SK-N-SH (cell line): ENCODE measurements at regions not wholly inside any gene's neighbourhood (a gene's known extent, or its start where the extent isn't known, plus 50 kb on each side); places are given as distances from the start of the nearest gene placed in this dataset.

Source experiments
- CTCF ChIA-PET: fragments of 300-600, 350-600 bp; formaldehyde crosslinking; extraction: SDS; loops from one replicate; lab custom pipeline; 2021; lab: Yijun Ruan, JAX
- POLR2A ChIA-PET: fragments of 350-600 bp; sonication (Branson Sonifier 250); formaldehyde crosslinking; extraction: SDS; loops from one replicate; lab custom pipeline; 2020; ENCODE audit warnings: antibody characterized with exemption, inconsistent platforms; lab: Yijun Ruan, JAX
- DNase-seq: peaks from one replicate; pipeline ENCODE4 v3.0.0; 2012
- H2AFZ ChIP-seq: fragments of 200-600 bp; sonication (generic); 2 replicates; pipeline ENCODE4 v1.8.1; 2016; ENCODE audit warnings: antibody characterized with exemption, mild to moderate bottlenecking, low read depth
- H3F3A ChIP-seq: fragments of 200-600 bp; sonication (generic); replicated peaks from 2 replicates; pipeline ENCODE3; 2016; ENCODE audit warnings: antibody characterized with exemption, mild to moderate bottlenecking; ENCODE audit not compliant: insufficient read depth
- H3K27ac ChIP-seq, 2 experiments: fragments of 200-500 bp in 1 of 2; fragments of 200-600 bp in 1 of 2; sonication (Bioruptor generic) in 1 of 2; sonication (generic), shearing (Covaris generic) in 1 of 2; 2 replicates each; pipeline versions ENCODE4 v1.5.1 to v1.6.1; 2014 to 2016; ENCODE audit warnings: low read depth in 2 of 2, inconsistent platforms in 1 of 2, low read length in 1 of 2, mild to moderate bottlenecking in 1 of 2, mixed read lengths in 1 of 2
- H3K27me3 ChIP-seq: fragments of 200-600 bp; sonication (generic), shearing (Covaris generic); 2 replicates; pipeline ENCODE4 v1.6.1; 2016; ENCODE audit warnings: mixed run types; ENCODE audit not compliant: insufficient read depth
- H3K36me3 ChIP-seq, 2 experiments: fragments of 200-500 bp in 1 of 2; fragments of 200-600 bp in 1 of 2; sonication (Bioruptor generic) in 1 of 2; sonication (generic) in 1 of 2; replicated peaks in 1 of 2; 2 replicates each; pipeline versions ENCODE3 to v1.5.1; 2014 to 2016; ENCODE audit warnings: low read length in 1 of 2, mild to moderate bottlenecking in 1 of 2; ENCODE audit not compliant: insufficient read depth in 2 of 2, control insufficient read depth in 1 of 2
- H3K4me1 ChIP-seq, 2 experiments: fragments of 200-500 bp in 1 of 2; fragments of 200-600 bp in 1 of 2; sonication (Bioruptor generic) in 1 of 2; sonication (generic), shearing (Covaris generic) in 1 of 2; 2 replicates each; pipeline versions ENCODE4 v1.5.1 to v1.6.1; 2014 to 2016; ENCODE audit warnings: low read depth in 1 of 2, low read length in 1 of 2, mixed run types in 1 of 2; ENCODE audit not compliant: insufficient read depth in 2 of 2, control insufficient read depth in 1 of 2
- H3K4me2 ChIP-seq: fragments of 200-600 bp; sonication (generic), shearing (Covaris generic); 2 replicates; pipeline ENCODE4 v1.6.1; 2017; ENCODE audit warnings: mixed run types
- H3K4me3 ChIP-seq, 2 experiments: fragments of 200-500 bp in 1 of 2; fragments of 200-600 bp in 1 of 2; sonication (Bioruptor generic) in 1 of 2; sonication (generic), shearing (Covaris generic) in 1 of 2; 2 replicates each; pipeline versions ENCODE4 v1.5.1 to v1.8.1; 2014 to 2016; ENCODE audit warnings: low read depth in 2 of 2, inconsistent platforms in 1 of 2, low read length in 1 of 2, mild to moderate bottlenecking in 1 of 2, mixed read lengths in 1 of 2, moderate library complexity in 1 of 2
- H3K79me2 ChIP-seq: fragments of 200-600 bp; sonication (generic); 2 replicates; pipeline ENCODE4 v1.8.1; 2017; ENCODE audit warnings: mild to moderate bottlenecking; ENCODE audit not compliant: insufficient read depth
- H3K9ac ChIP-seq: fragments of 200-600 bp; sonication (generic); 2 replicates; pipeline ENCODE4 v1.6.1; 2017; ENCODE audit warnings: mixed run types
- H3K9me2 ChIP-seq: fragments of 200-600 bp; sonication (generic); 2 replicates; pipeline ENCODE4 v1.6.1; 2017; ENCODE audit warnings: mixed run types
- H3K9me3 ChIP-seq: fragments of 200-600 bp; sonication (generic); 2 replicates; pipeline ENCODE4 v1.6.1; 2017; ENCODE audit warnings: mixed run types, mild to moderate bottlenecking, moderate library complexity
- H4K20me1 ChIP-seq: fragments of 200-600 bp; sonication (generic); 2 replicates; pipeline ENCODE4 v1.6.1; 2017; ENCODE audit warnings: mild to moderate bottlenecking, mixed run types; ENCODE audit not compliant: insufficient read depth
- EZH2phosphoT487 ChIP-seq: fragments of 200-600 bp; sonication (generic); IDR thresholded peaks from 2 replicates; pipeline ENCODE4 v1.6.1; 2017; ENCODE audit warnings: low read depth, mixed run types, mild to moderate bottlenecking, antibody characterized with exemption, moderate library complexity, borderline replicate concordance
- FOSL2 ChIP-seq: IDR thresholded peaks from 2 replicates; pipeline ENCODE4 v1.4.0; 2012; ENCODE audit warnings: low read depth, mild to moderate bottlenecking, moderate library complexity, borderline replicate concordance
- FOXJ3 ChIP-seq: sonication (generic); formaldehyde crosslinking; IDR thresholded peaks from 2 replicates; pipeline ENCODE4 v1.5.1; 2020; ENCODE audit warnings: mild to moderate bottlenecking, missing genetic modification reagents
- FOXM1 ChIP-seq: IDR thresholded peaks from 2 replicates; pipeline ENCODE4 v1.4.0; 2012; ENCODE audit warnings: low read depth, mild to moderate bottlenecking
- GABPA ChIP-seq: IDR thresholded peaks from 2 replicates; pipeline ENCODE4 v1.4.0; 2012; ENCODE audit warnings: low read depth, mild to moderate bottlenecking
- GATA2 ChIP-seq: sonication (generic); formaldehyde crosslinking; IDR thresholded peaks from 2 replicates; pipeline ENCODE4 v1.5.0; 2020; ENCODE audit warnings: mild to moderate bottlenecking, missing genetic modification reagents
- JUND ChIP-seq: IDR thresholded peaks from 2 replicates; pipeline ENCODE4 v1.4.0; 2012
- MEF2A ChIP-seq: IDR thresholded peaks from 2 replicates; pipeline ENCODE4 v1.4.0; 2012; ENCODE audit warnings: low read depth, borderline replicate concordance
- MXI1 ChIP-seq: IDR thresholded peaks from 2 replicates; pipeline ENCODE4 v1.6.1; 2012; ENCODE audit warnings: mild to moderate bottlenecking, low read depth, low read length, improper control_type of control experiment
- NFIC ChIP-seq: IDR thresholded peaks from 2 replicates; pipeline ENCODE4 v1.4.0; 2012; ENCODE audit warnings: borderline replicate concordance
- NRF1 ChIP-seq: IDR thresholded peaks from 2 replicates; pipeline ENCODE4 v1.6.1; 2012; ENCODE audit warnings: low read depth, mild to moderate bottlenecking, low read length
- RAD21 ChIP-seq: IDR thresholded peaks from 2 replicates; pipeline ENCODE4 v1.6.1; 2012; ENCODE audit warnings: mild to moderate bottlenecking, low read length
- RCOR1 ChIP-seq: fragments of 150-350 bp; IDR thresholded peaks from 2 replicates; pipeline ENCODE4 v1.6.1; 2017; ENCODE audit warnings: antibody characterized with exemption, low read length
- REST ChIP-seq: IDR thresholded peaks from 2 replicates; pipeline ENCODE4 v1.6.1; 2012; ENCODE audit warnings: mild to moderate bottlenecking, low read depth, low read length, moderate library complexity
- RXRA ChIP-seq: IDR thresholded peaks from 2 replicates; pipeline ENCODE4 v1.4.0; 2012; ENCODE audit warnings: low read depth, mild to moderate bottlenecking, borderline replicate concordance
- SMC3 ChIP-seq: IDR thresholded peaks from 2 replicates; pipeline ENCODE4 v1.6.1; 2012; ENCODE audit warnings: low read depth, low read length, improper control_type of control experiment
- WGBS: methylation state at CpG from one replicate; pipeline ENCODE4 v1.1.6; 2017; ENCODE audit warnings: low lambda C conversion rate; 5-methylcytosine and 5-hydroxymethylcytosine counted together
- TF ChIP-seq, protein P1 (sequence below): IDR thresholded peaks from 2 replicates; pipeline ENCODE4 v1.4.0; 2012; ENCODE audit warnings: low read depth
- TF ChIP-seq, protein P2 (sequence below): fragments of 150-350 bp; IDR thresholded peaks from 2 replicates; pipeline ENCODE4 v1.6.1; 2017; ENCODE audit warnings: antibody characterized with exemption, low read length, low read depth, borderline replicate concordance
- TF ChIP-seq, protein P3 (sequence below): IDR thresholded peaks from 2 replicates; pipeline ENCODE4; 2012

DNA sequence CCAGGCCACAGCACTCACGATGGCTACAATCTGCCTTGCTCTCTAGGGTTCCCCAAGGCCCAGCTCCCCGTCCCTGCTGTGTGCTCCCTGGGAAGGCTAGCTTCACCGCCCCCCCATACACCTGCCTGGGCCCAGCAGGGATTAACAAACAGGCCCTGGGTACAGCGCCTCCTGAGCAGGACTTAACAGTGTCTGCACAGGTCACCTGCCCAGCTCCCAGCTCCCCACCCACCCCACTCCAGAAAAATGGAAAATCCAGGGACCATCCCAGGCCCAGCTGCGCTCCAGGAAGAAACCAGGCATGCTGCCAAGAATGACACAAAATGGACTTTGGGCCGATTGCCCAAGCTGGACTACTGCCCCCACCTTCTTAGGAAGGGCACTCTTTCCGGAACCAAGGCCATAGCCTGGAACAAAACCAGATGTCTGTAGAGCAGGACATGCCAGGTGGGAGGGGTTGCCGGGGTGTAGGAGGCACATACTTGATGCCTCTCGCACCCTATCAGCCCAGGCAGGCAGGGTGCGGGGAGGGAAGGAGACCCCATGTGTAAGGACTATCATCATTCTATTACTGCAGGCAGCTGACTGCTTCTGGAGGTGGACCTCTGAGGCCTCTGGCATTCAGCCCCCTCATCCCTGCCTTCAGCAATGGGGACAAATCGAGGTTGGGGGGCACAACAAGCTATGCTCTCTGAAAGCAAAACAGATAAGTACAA is 104.9 kb downstream of the SNX5 start (continued):
- TF ChIP-seq, protein P1, sequence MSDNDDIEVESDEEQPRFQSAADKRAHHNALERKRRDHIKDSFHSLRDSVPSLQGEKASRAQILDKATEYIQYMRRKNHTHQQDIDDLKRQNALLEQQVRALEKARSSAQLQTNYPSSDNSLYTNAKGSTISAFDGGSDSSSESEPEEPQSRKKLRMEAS: no peak
- no peak for TF ChIP-seq FOXJ3 (CRISPR knock-in tag)

DNA sequence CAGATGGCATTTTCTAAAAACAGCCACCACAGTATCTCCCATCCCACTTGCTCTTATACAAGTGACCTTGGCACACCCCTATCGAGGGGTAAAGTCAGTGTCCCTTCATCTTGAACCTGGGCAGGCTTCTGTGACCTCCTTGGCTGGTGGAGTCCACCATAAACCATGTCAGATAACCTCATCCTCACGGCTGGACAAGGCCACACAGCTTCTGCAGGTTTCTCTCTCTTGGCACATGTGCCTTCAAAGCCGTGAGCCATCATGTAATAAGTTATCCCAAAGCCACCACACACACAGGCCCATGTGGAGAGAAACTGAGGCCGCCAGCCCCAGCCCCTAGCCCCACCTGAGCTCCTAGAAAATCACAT is 105.4 kb downstream of the SNX5 start:
- no peaks in the 10 kb centered on the region for H3K79me2 ChIP-seq
- CTCF ChIA-PET: no interaction called here
- POLR2A ChIA-PET: no interaction called here

More for the DNA sequence above, 105.4 kb downstream of the SNX5 start:
- H3K9me2 ChIP-seq: no peaks in the 10 kb centered on the region
- DNase-seq: no peak
- WGBS: 23% methylated on average over 3 of the region's 4 CpGs
- TF ChIP-seq MXI1: no peak
- no peak for TF ChIP-seq MEF2A
- TF ChIP-seq FOSL2: no peak
- no peak for TF ChIP-seq RCOR1
- TF ChIP-seq SMC3: no peak
- TF ChIP-seq RXRA: no peak
- TF ChIP-seq FOXJ3 (CRISPR knock-in tag): no peak
- TF ChIP-seq GATA2: no peak
- TF ChIP-seq, protein P2, sequence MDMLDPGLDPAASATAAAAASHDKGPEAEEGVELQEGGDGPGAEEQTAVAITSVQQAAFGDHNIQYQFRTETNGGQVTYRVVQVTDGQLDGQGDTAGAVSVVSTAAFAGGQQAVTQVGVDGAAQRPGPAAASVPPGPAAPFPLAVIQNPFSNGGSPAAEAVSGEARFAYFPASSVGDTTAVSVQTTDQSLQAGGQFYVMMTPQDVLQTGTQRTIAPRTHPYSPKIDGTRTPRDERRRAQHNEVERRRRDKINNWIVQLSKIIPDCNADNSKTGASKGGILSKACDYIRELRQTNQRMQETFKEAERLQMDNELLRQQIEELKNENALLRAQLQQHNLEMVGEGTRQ: no peak
- TF ChIP-seq GABPA: no peak
- TF ChIP-seq, protein P3, sequence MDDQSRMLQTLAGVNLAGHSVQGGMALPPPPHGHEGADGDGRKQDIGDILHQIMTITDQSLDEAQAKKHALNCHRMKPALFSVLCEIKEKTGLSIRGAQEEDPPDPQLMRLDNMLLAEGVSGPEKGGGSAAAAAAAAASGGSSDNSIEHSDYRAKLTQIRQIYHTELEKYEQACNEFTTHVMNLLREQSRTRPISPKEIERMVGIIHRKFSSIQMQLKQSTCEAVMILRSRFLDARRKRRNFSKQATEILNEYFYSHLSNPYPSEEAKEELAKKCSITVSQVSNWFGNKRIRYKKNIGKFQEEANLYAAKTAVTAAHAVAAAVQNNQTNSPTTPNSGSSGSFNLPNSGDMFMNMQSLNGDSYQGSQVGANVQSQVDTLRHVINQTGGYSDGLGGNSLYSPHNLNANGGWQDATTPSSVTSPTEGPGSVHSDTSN: no peak
- TF ChIP-seq EZH2phosphoT487: no peak
- TF ChIP-seq NRF1: no peak
- no peak for TF ChIP-seq NFIC
- TF ChIP-seq JUND: no peak
- no peak for TF ChIP-seq RAD21
- no peak for TF ChIP-seq REST
- TF ChIP-seq FOXM1: no peak
- no peak overlapping the region for H3K27ac ChIP-seq
- H3K9me3 ChIP-seq: no peaks in the 10 kb centered on the region
- H3K9ac ChIP-seq: no peak overlapping the region
- H3K36me3 ChIP-seq: no peaks in the 10 kb centered on the region
- no peaks in the 10 kb centered on the region for H3F3A ChIP-seq
- H3K27me3 ChIP-seq: peaks cover 23% of the 10 kb centered on the region; the same call in 1 of the 2 replicates
- no peaks in the 10 kb centered on the region for H4K20me1 ChIP-seq
- no peak overlapping the region for H2AFZ ChIP-seq
- no peak overlapping the region for H3K4me2 ChIP-seq
- H3K4me3 ChIP-seq: no peak overlapping the region
- peaks cover 0 to 3% of the 10 kb centered on the region in 2 experiments; a peak in 1 of 4 replicates for H3K4me1 ChIP-seq
